Glutamatergic neuron (in vitro differentiated cells): ENCODE measurements at regions not wholly inside any gene's neighbourhood (a gene's known extent, or its start where the extent isn't known, plus 50 kb on each side); places are given as distances from the start of the nearest gene placed in this dataset.

ENCODE experiments used
- DNase-seq: peaks from one replicate; pipeline ENCODE4 v3.0.0; 2022
- H3K27ac Mint-ChIP-seq: one replicate; pipeline ENCODE4 v1.8.0; 2020; ENCODE audit warnings: mild to moderate bottlenecking, mixed read lengths, inconsistent platforms; ENCODE audit not compliant: unreplicated experiment
- H3K27me3 Mint-ChIP-seq: one replicate; pipeline ENCODE4 v1.8.0; 2020; ENCODE audit warnings: mild to moderate bottlenecking, moderate library complexity, mixed read lengths, inconsistent platforms; ENCODE audit not compliant: unreplicated experiment
- H3K36me3 Mint-ChIP-seq: one replicate; pipeline ENCODE4 v1.8.0; 2020; ENCODE audit warnings: mild to moderate bottlenecking, mixed read lengths, inconsistent platforms; ENCODE audit not compliant: unreplicated experiment
- H3K4me1 Mint-ChIP-seq: one replicate; pipeline ENCODE4 v1.8.0; 2020; ENCODE audit warnings: mild to moderate bottlenecking, low read depth, mixed read lengths, inconsistent platforms; ENCODE audit not compliant: unreplicated experiment
- H3K4me3 Mint-ChIP-seq: one replicate; pipeline ENCODE4 v1.8.0; 2020; ENCODE audit warnings: mild to moderate bottlenecking, mixed read lengths, inconsistent platforms; ENCODE audit not compliant: unreplicated experiment
- H3K9me3 Mint-ChIP-seq: one replicate; pipeline ENCODE4 v1.8.0; 2020; ENCODE audit warnings: mild to moderate bottlenecking, moderate library complexity, mixed read lengths, inconsistent platforms; ENCODE audit not compliant: unreplicated experiment
- CTCF ChIP-seq: fragments of 200-600 bp; sonication (generic); IDR thresholded peaks from one replicate; pipeline ENCODE4 v1.5.0; 2021; ENCODE audit not compliant: partially characterized antibody, unreplicated experiment

DNA sequence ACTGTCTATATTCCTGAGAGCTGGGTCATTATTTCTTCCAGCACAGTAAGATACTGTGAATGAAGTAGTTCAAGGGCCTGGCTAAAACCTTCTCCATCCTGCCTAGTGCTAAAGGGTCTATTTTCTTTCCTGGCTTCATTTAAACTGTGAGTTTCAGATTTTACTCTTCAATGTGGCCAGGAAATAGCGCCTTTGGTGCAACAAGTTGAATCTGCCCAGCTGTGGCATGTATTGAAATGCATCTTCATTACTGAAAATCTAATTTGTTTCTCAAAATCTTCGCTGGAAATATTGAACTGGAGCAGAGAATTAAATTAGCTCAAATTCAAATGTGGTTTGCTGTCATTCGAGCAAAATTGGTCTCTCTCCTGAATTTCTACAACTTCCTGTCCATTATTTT is 114.6 kb upstream of the KCNG1 start:
- no peak overlapping the region for H3K4me3 Mint-ChIP-seq

DNA sequence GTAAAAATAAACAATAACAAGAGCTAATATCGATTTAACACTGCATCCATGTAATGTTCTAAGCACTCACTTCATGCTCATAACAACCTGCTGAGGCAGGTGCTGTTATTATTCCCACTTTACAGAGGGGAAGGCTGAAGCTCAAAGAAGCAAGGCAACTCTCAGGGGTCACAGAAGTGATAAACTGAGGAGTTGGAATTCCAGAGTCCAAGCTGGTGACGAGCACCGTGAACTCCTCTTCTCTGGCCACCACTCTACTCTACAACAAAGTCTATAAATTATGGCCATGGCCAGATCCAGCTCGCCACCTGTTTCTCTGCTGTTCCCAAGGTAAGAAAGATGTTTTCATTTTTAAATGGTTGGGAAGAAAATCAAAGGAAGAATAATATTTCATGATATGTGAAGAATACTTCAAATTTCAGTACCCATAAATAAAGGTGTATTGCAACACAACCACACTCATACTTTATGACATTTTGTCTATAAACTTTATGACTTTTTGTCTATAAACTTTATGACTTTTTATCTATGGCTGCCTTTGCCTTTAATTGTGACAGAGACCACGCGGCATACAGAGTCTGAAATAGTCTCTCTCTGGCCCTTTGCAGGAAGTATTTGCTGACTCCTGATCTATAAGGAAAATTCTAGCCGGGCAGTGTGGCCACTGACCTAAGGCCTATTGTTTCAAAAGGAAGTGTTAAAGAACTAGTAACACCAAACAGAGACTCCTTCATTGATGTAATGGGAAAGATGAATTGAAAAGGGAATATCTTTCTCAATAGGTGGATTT is 113.2 kb upstream of the KCNG1 start:
- no peaks in the 10 kb centered on the region for H3K4me1 Mint-ChIP-seq
- H3K4me3 Mint-ChIP-seq, result no peak overlapping the region
- no peak for TF ChIP-seq CTCF
- H3K27me3 Mint-ChIP-seq, result no peaks in the 10 kb centered on the region
- H3K27ac Mint-ChIP-seq, result no peak overlapping the region
- no peaks in the 10 kb centered on the region for H3K36me3 Mint-ChIP-seq
- peaks cover 3% of the 10 kb centered on the region for H3K9me3 Mint-ChIP-seq
- no peak for DNase-seq

More for the DNA sequence above, 114.6 kb upstream of the KCNG1 start:
- Mint-ChIP-seq H3K9me3 (peaks cover 3% of the 10 kb centered on the region), H3K27me3 (no peaks in the 10 kb centered on the region), H3K4me1 (no peaks in the 10 kb centered on the region), H3K36me3 (no peaks in the 10 kb centered on the region), H3K27ac (no peak overlapping the region)
- DNase-seq, result no peak
- TF ChIP-seq CTCF, result no peak

DNA sequence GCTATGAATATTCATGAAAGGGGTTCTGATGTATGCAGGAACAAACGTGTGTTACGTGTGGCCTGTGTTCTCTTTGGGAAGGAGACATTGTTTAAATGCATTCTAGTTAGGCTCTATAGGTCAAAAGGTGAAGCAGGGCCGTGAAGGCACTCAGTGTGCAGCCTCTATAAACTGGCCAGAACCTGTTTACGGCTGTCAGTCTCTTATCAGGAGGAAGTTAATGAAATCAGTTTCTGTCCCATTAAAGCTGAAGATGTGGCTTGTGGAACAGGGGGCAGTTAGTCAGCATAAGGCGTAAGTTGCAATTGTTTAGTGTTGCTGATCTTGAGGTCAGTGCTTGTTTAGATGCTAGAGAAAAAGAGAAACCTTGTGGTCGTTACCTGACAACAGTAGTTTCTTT is 111.5 kb upstream of the KCNG1 start:
- Mint-ChIP-seq H3K4me3 (no peak overlapping the region), H3K27ac (no peak overlapping the region)

DNA sequence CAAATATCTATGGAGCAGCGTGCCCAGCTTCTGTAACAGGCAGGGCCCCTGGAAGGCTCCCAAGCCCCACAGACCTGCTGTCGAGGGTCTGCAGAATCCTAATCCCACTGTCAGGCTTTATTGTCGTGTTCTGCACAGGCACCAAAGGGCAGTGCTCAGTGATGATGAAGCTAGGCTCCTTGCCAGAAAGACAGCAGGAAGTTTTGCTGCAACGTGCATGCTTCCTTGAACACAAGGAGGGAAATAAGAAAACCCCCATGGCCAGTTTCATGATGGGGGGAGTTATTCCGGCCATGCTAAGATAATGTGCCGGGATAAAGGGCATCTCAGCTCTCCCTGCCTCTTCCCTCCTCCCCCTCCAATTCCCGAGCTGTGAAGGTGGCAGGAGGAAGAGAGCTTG is 109.4 kb upstream of the KCNG1 start:
- no peaks in the 10 kb centered on the region for H3K9me3 Mint-ChIP-seq
- no peaks in the 10 kb centered on the region for H3K27me3 Mint-ChIP-seq
- no peak overlapping the region for H3K4me3 Mint-ChIP-seq
- no peak overlapping the region for H3K27ac Mint-ChIP-seq
- peaks cover 2% of the 10 kb centered on the region for H3K4me1 Mint-ChIP-seq
- H3K36me3 Mint-ChIP-seq, result no peaks in the 10 kb centered on the region
- no peak for TF ChIP-seq CTCF
- no peak for DNase-seq

More for the DNA sequence above, 111.5 kb upstream of the KCNG1 start:
- H3K4me1 Mint-ChIP-seq, result no peaks in the 10 kb centered on the region
- no peaks in the 10 kb centered on the region for H3K27me3 Mint-ChIP-seq
- no peak for DNase-seq
- H3K9me3 Mint-ChIP-seq, result peaks cover 2% of the 10 kb centered on the region
- H3K36me3 Mint-ChIP-seq, result no peaks in the 10 kb centered on the region
- TF ChIP-seq CTCF, result no peak

DNA sequence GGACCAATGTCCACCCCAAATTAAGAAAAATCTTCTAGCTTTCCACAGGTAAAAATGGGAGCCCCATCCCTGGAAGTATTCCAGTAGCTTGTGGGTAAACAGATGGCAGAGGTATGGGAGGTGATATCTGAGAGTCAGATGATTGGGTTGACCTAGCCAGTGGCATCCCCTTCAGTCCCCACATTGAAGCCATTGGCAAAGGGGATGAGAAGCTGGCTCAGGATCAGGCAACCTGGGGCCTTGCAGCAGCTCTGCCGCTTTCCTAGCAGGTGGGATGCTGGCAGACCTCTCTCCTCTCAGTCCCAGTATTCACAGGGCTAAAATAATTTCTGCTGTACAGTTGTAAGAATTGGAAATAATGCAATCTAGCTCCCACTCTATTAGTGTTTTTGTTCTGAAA is 108.9 kb upstream of the KCNG1 start:
- Mint-ChIP-seq H3K27ac (no peak overlapping the region), H3K4me3 (no peak overlapping the region), H3K36me3 (no peaks in the 10 kb centered on the region), H3K27me3 (no peaks in the 10 kb centered on the region), H3K4me1 (peaks cover 2% of the 10 kb centered on the region), H3K9me3 (no peaks in the 10 kb centered on the region)
- no peak for TF ChIP-seq CTCF
- DNase-seq, result no peak
